GM12892 (cell line): ENCODE measurements at regions not wholly inside any gene's neighbourhood (a gene's known extent, or its start where the extent isn't known, plus 50 kb on each side); places are given as distances from the start of the nearest gene placed in this dataset.

Experiments
- POLR2A ChIP-seq: IDR thresholded peaks from 2 replicates; pipeline ENCODE4 v1.6.1; 2011; ENCODE audit warnings: low read depth, low read length, control low read depth
- POLR2AphosphoS5 ChIP-seq: IDR thresholded peaks from 2 replicates; pipeline ENCODE4 v1.6.1; 2011; ENCODE audit warnings: low read depth, low read length, control low read depth

DNA sequence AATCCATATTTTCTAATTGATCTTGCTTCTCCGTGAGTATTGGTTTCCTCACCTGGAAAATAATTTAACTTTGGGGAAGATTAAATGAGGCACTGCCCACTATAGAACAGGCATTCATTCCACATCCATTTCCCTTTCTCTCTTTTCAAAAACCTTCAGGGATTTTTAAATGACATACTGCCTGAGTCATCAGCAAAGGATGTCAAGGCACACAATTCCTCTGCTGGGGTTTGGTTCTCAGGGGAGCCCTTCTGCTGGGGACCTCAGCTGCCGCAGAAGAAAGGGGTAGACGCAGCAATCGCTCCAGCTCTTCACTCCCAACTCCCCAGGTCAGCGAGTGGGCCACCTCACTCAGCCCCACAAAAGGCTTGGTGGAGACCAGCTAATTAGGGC is 90.7 kb upstream of the BACH2 start:
- TF ChIP-seq POLR2AphosphoS5: no peak
- no peak for TF ChIP-seq POLR2A
